HEK293 (cell line): ENCODE measurements at regions not wholly inside any gene's neighbourhood (a gene's known extent, or its start where the extent isn't known, plus 50 kb on each side); places are given as distances from the start of the nearest gene placed in this dataset.

Source experiments
- CTCF ChIA-PET: fragments of 350-600 bp; formaldehyde crosslinking; extraction: SDS; loops from one replicate; lab custom pipeline; 2021; ENCODE audit warnings: antibody characterized with exemption; lab: Yijun Ruan, JAX
- POLR2A ChIA-PET: fragments of 300-600 bp; formaldehyde crosslinking; extraction: SDS; loops from one replicate; lab custom pipeline; 2020; ENCODE audit warnings: antibody characterized with exemption, inconsistent platforms; lab: Yijun Ruan, JAX
- H3K27ac ChIP-seq: fragments of 200-500 bp; sonication (Bioruptor generic); 2 replicates; pipeline ENCODE4 v1.5.1; 2014; ENCODE audit warnings: low read depth, low read length, control low read depth, inconsistent platforms; ENCODE audit errors: extremely low read depth
- H3K36me3 ChIP-seq, 2 experiments: fragments of 200-500 bp in 1 of 2; sonication (Bioruptor generic) in 1 of 2; 1 replicate in 1 of 2; 2 replicates in 1 of 2; pipeline ENCODE4 v1.5.1; 2014 to 2017; ENCODE audit warnings: inconsistent platforms in 2 of 2, low read length in 2 of 2; ENCODE audit not compliant: control insufficient read depth in 2 of 2, insufficient read depth in 1 of 2
- H3K4me1 ChIP-seq: fragments of 200-500 bp; sonication (Bioruptor generic); 2 replicates; pipeline ENCODE4 v1.5.1; 2014; ENCODE audit warnings: mild to moderate bottlenecking, low read length, inconsistent platforms; ENCODE audit not compliant: control insufficient read depth, insufficient read depth
- H3K4me3 ChIP-seq: 2 replicates; pipeline ENCODE4 v1.5.1; 2011; ENCODE audit warnings: low read depth, mild to moderate bottlenecking, control low read depth, low read length, moderate library complexity
- H3K9me3 ChIP-seq: fragments of 200-500 bp; sonication (Bioruptor generic); 2 replicates; pipeline ENCODE4 v1.5.1; 2014; ENCODE audit warnings: low read depth, low read length, inconsistent platforms; ENCODE audit not compliant: control insufficient read depth, insufficient read depth
- GLIS1 ChIP-seq: fragments of 450-650 bp; formaldehyde crosslinking; IDR thresholded peaks from 2 replicates; pipeline ENCODE4 v1.5.1; 2016; ENCODE audit warnings: missing biosample characterization, missing genetic modification characterization
- HOXC10 ChIP-seq: sonication (generic); formaldehyde crosslinking; IDR thresholded peaks from 2 replicates; pipeline ENCODE4 v1.8.1; 2023; ENCODE audit warnings: mild to moderate bottlenecking, missing genetic modification reagents
- INSM2 ChIP-seq: fragments of 450-650 bp; formaldehyde crosslinking; IDR thresholded peaks from 2 replicates; pipeline ENCODE4 v1.5.1; 2016; ENCODE audit warnings: missing biosample characterization, missing genetic modification characterization
- PRDM1 ChIP-seq: fragments of 450-650 bp; formaldehyde crosslinking; IDR thresholded peaks from 2 replicates; pipeline ENCODE4; 2016; ENCODE audit warnings: missing biosample characterization, missing genetic modification characterization
- ZFHX2 ChIP-seq: fragments of 450-650 bp; formaldehyde crosslinking; conservative IDR thresholded peaks from 2 replicates; pipeline ENCODE4 v1.5.1; 2016; ENCODE audit warnings: missing biosample characterization, missing genetic modification characterization
- ZNF132 ChIP-seq: fragments of 450-650 bp; formaldehyde crosslinking; IDR thresholded peaks from 2 replicates; pipeline ENCODE4 v1.5.1; 2017; ENCODE audit warnings: missing biosample characterization, missing genetic modification characterization, borderline replicate concordance
- ZNF184 ChIP-seq: fragments of 450-650 bp; IDR thresholded peaks from 2 replicates; pipeline ENCODE4 v1.5.1; 2018; ENCODE audit warnings: missing biosample characterization, mild to moderate bottlenecking, missing genetic modification characterization
- ZNF350 ChIP-seq: fragments of 450-650 bp; formaldehyde crosslinking; IDR thresholded peaks from 2 replicates; pipeline ENCODE4 v1.5.0; 2017; ENCODE audit warnings: missing biosample characterization, mild to moderate bottlenecking, missing genetic modification characterization
- ZNF488 ChIP-seq: fragments of 450-650 bp; formaldehyde crosslinking; IDR thresholded peaks from 2 replicates; pipeline ENCODE4 v1.5.1; 2016; ENCODE audit warnings: missing biosample characterization, missing genetic modification characterization
- ZNF501 ChIP-seq: fragments of 450-650 bp; formaldehyde crosslinking; IDR thresholded peaks from 2 replicates; pipeline ENCODE4 v1.5.1; 2016; ENCODE audit warnings: missing biosample characterization, missing genetic modification characterization
- ZNF529 ChIP-seq: fragments of 450-650 bp; formaldehyde crosslinking; IDR thresholded peaks from 2 replicates; pipeline ENCODE4 v1.5.1; 2017; ENCODE audit warnings: missing genetic modification characterization, missing biosample characterization; ENCODE audit not compliant: insufficient replicate concordance
- ZNF654 ChIP-seq: fragments of 450-650 bp; formaldehyde crosslinking; IDR thresholded peaks from 2 replicates; pipeline ENCODE4 v1.5.1; 2016; ENCODE audit warnings: low read depth, missing biosample characterization, missing genetic modification characterization
- ZNF837 ChIP-seq: fragments of 450-650 bp; formaldehyde crosslinking; IDR thresholded peaks from 2 replicates; pipeline ENCODE4 v1.5.1; 2016; ENCODE audit warnings: missing biosample characterization, missing genetic modification characterization
- ZNF843 ChIP-seq: fragments of 450-650 bp; formaldehyde crosslinking; IDR thresholded peaks from 2 replicates; pipeline ENCODE4 v1.5.1; 2016; ENCODE audit warnings: missing biosample characterization, missing genetic modification characterization
- TF ChIP-seq, protein P1 (sequence below): fragments of 450-650 bp; formaldehyde crosslinking; IDR thresholded peaks from 2 replicates; pipeline ENCODE4 v1.5.1; 2016; ENCODE audit warnings: missing biosample characterization, missing genetic modification characterization

DNA sequence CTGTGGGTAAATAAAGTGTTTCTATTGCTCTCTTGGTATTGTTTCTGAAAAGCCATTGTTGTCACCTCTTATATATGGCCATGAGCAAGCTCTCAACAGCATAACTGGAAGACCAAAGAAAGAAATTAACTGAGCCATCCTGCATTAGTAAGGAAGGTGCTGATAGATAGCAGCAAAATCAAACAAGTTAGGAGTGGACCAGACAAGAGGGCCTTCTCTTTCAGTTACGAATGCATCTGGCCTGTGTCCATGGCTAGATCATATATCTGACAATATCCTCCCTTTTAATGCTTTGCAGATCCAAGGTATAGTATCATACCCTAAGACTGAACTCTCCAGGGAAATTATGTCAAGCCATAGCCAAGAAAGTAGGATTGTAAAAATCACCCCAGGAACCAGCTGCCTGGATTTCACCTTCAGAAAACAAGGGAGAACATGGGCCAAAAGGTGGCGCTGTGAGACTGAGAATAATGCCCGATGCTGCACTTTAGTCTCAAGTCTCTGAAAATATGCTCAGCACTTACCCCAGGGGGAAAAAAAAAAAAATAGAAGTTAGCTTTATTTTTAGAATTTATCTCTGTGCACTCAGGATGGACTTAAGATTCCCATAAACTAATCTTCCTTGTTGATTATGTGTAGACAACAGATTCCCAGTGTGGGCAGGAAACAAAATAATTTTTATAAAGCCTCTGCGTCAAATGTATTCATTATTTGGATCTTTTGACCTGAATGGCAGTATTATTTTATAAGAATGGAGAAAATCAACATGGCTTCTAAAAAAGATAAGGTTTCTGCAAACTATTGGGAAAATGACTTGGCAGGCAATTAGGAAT is 415.1 kb downstream of the ETS1 start (continued):
- peak; percentile 86 for TF ChIP-seq ZNF654 (tag by site-specific recombination)

DNA sequence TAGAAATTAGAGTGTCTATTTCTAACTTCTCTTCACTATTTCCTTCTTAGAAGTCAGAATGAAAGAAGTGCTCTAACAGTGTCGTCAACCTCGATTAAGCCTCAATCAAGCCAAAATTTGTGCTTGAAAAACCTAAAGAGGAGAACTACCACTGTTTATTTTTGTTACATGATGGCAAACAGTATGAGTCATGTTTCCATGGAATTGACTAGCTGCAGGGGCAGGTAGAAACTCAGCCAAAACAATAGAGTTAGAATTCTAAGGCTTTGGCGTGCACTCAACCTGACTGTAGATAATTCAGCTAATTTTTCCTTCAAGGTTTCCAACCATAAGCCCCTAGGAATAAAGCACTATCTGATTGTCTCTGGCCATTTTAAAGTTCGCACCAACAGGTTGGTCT is 415.9 kb downstream of the ETS1 start:
- Histone ChIP-seq H3K27ac (no peak overlapping the region), H3K4me1 (peaks cover 3% of the 10 kb centered on the region; the same call in 1 of the 2 replicates), H3K36me3 (no peaks in the 10 kb centered on the region), H3K4me3 (no peak overlapping the region), H3K9me3 (no peaks in the 10 kb centered on the region)
- ChIA-PET POLR2A (no interaction called here), CTCF (interaction anchor here (0.6 to 10.1 kb wide), 34 partner anchors 10 to 1670 kb away, joined by 3 to 127 read pairs (median 4); no protein-coding TSS in a partner anchor)
- TF ChIP-seq ZNF132 (tag by site-specific recombination) (no peak), ZNF501 (tag by site-specific recombination) (no peak), ZNF843 (tag by site-specific recombination) (no peak), ZFHX2 (tag by site-specific recombination) (no peak), HOXC10 (CRISPR knock-in tag) (no peak), GLIS1 (tag by site-specific recombination) (no peak), ZNF837 (no peak), ZNF488 (no peak), INSM2 (tag by site-specific recombination) (no peak), ZNF184 (no peak)
- TF ChIP-seq, protein P1, sequence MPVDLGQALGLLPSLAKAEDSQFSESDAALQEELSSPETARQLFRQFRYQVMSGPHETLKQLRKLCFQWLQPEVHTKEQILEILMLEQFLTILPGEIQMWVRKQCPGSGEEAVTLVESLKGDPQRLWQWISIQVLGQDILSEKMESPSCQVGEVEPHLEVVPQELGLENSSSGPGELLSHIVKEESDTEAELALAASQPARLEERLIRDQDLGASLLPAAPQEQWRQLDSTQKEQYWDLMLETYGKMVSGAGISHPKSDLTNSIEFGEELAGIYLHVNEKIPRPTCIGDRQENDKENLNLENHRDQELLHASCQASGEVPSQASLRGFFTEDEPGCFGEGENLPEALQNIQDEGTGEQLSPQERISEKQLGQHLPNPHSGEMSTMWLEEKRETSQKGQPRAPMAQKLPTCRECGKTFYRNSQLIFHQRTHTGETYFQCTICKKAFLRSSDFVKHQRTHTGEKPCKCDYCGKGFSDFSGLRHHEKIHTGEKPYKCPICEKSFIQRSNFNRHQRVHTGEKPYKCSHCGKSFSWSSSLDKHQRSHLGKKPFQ = no peak

GRCh38 chr11:128165572-128165971 is 421.8 kb downstream of the ETS1 start:
- H3K4me1 ChIP-seq = no peaks in the 10 kb centered on the region
- CTCF ChIA-PET = no interaction called here
- no peak for TF ChIP-seq ZNF350 (tag by site-specific recombination)
- TF ChIP-seq PRDM1 (tag by site-specific recombination) = peak; percentile 55
- TF ChIP-seq, all 188 proteins: peak for 1
- no peaks in the 10 kb centered on the region for H3K9me3 ChIP-seq
- H3K4me3 ChIP-seq = no peak overlapping the region
- H3K27ac ChIP-seq = no peak overlapping the region
- H3K36me3 ChIP-seq = no peaks in the 10 kb centered on the region
- POLR2A ChIA-PET = no interaction called here

DNA sequence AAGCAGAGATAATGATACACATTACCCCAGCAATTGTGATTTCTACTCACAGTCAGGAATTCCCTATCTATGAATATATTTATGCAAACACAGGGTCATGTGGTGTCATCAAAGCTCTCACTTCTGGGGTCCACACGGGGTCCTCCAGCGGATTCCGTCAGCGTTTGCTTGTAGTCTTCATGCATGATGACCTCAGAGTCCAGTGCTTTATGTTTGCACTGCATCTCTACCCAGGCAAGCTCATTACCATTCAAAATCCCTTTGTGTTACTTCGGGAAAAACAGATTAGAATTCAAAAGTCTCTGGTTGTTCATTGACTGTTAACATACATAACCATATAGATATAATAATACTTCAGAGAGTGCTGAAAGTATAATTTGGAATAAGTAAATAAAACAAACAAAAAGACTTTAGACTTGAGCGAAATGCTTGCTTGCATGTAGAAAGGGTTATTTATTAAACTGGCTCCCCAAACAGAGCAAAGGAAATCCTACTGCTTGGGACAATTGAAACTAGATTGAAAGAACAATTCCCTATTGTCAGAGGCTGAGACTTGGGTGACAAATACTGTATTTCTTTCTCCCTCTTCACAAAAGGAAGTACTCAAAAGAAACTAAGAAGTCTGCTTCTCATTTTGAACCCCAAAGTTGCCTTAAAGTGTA is 423.1 kb downstream of the ETS1 start:
- TF ChIP-seq ZNF529 (tag by site-specific recombination) = no peak
- Histone ChIP-seq H3K4me3 (no peak overlapping the region), H3K9me3 (no peaks in the 10 kb centered on the region), H3K36me3 (no peaks in the 10 kb centered on the region), H3K4me1 (no peaks in the 10 kb centered on the region), H3K27ac (no peak overlapping the region)
- ChIA-PET POLR2A (no interaction called here), CTCF (interaction anchor here (0.7 to 1.3 kb wide), 2 partner anchors 132 to 934 kb away, joined by 3 read pairs; no protein-coding TSS in a partner anchor)
